OCI-LY1 (cell line): ENCODE measurements at regions not wholly inside any gene's neighbourhood (a gene's known extent, or its start where the extent isn't known, plus 50 kb on each side); places are given as distances from the start of the nearest gene placed in this dataset.

Source experiments
- CTCF ChIP-seq: fragments of 200-600 bp; sonication (generic), shearing (Covaris generic); IDR thresholded peaks from 2 replicates; pipeline ENCODE4 v1.5.1; 2017; ENCODE audit warnings: mild to moderate bottlenecking, antibody characterized with exemption, low read length, moderate library complexity, mixed read lengths
- EZH2 ChIP-seq: fragments of 200-600 bp; sonication (generic), shearing (Covaris generic); IDR thresholded peaks from 2 replicates; pipeline ENCODE4 v1.8.0; 2017; ENCODE audit warnings: borderline replicate concordance, mixed run types, mild to moderate bottlenecking, antibody characterized with exemption, low read length, moderate library complexity, mixed read lengths

DNA sequence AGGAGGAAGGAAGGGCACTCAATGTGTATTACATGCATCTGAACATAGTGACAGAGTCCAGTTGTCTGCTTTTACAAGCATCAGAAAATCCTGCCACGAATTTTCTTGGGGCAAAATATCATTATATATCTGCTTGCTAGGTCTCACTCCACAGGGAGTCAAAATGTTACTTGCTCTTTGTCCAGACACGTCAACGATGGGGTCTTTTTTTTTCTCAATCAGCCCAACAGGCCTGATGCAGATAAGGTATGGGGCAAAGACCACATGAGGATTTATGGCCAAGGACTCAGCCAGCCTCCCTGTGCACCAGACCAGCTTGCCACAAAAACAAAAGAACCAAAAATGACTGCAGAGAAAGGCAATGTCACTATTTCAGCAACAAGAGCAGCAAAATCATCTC, 323.4 kb upstream of the PKDCC start:
- TF ChIP-seq CTCF (no peak), EZH2 (no peak)
